ENCODE measurements at regions not wholly inside any gene's neighbourhood (a gene's known extent, or its start where the extent isn't known, plus 50 kb on each side); places are given as distances from the start of the nearest gene placed in this dataset.

- intact Hi-C loops (cut with DNase I) = no loop called here
- no peak overlapping the region for H3K4me3 ChIP-seq
- 88 to 93% methylated on average over 5 of the region's 5 CpGs for WGBS, 2 donors
- no peaks in the 10 kb centered on the region for H3K36me3 ChIP-seq
- H3K4me1 ChIP-seq = peaks cover 0 to 7% (median 0%) of the 10 kb centered on the region in 4 donors
- H3K27ac ChIP-seq = no peak overlapping the region
- TF ChIP-seq EP300 (IDR thresholded peaks at IDR 0.05) (no peak), CTCF (IDR thresholded peaks at IDR 0.05) (no peak), POLR2A (IDR thresholded peaks at IDR 0.05) (no peak), POLR2AphosphoS5 (IDR thresholded peaks at IDR 0.05) (no peak)
- no peaks in the 10 kb centered on the region for H3K27me3 ChIP-seq
- peaks cover 0 to 4% (median 0%) of the 10 kb centered on the region in 4 donors for H3K9me3 ChIP-seq
- DNase-seq = no peak
Measured at GRCh38 chr1:214846276-214846675, 236.3 kb upstream of the KCNK2 start.

GRCh38 chr1:214847071-214847810 lies 235.3 kb upstream of the KCNK2 start:
- Histone ChIP-seq H3K4me1 (peaks cover 0 to 7% (median 0%) of the 10 kb centered on the region in 4 donors), H3K36me3 (no peaks in the 10 kb centered on the region), H3K4me3 (no peak overlapping the region), H3K27me3 (no peaks in the 10 kb centered on the region), H3K27ac (no peak overlapping the region), H3K9me3 (peaks cover 0 to 4% (median 0%) of the 10 kb centered on the region in 4 donors)
- TF ChIP-seq POLR2AphosphoS5 (IDR thresholded peaks at IDR 0.05) (no peak), POLR2A (IDR thresholded peaks at IDR 0.05) (no peak), CTCF (IDR thresholded peaks at IDR 0.05) (no peak), EP300 (IDR thresholded peaks at IDR 0.05) (no peak)
- WGBS, 2 donors = 54 to 57% methylated on average over 7 of the region's 7 CpGs
- DNase-seq = no peak
- intact Hi-C loops (cut with DNase I) = no loop called here

- Histone ChIP-seq H3K27me3 (no peaks in the 10 kb centered on the region), H3K36me3 (no peaks in the 10 kb centered on the region), H3K27ac (no peak overlapping the region), H3K4me3 (no peak overlapping the region), H3K9me3 (peaks cover 0 to 4% (median 0%) of the 10 kb centered on the region in 4 donors), H3K4me1 (peaks cover 0 to 7% (median 0%) of the 10 kb centered on the region in 4 donors)
- TF ChIP-seq EP300 (IDR thresholded peaks at IDR 0.05) (no peak), CTCF (IDR thresholded peaks at IDR 0.05) (no peak), POLR2A (IDR thresholded peaks at IDR 0.05) (no peak), POLR2AphosphoS5 (IDR thresholded peaks at IDR 0.05) (no peak)
- DNase-seq = no peak
- WGBS, 2 donors = 66 to 68% methylated on average over 2 of the region's 2 CpGs
- intact Hi-C loops (cut with DNase I) = no loop called here
Measured at GRCh38 chr1:214848101-214848500, 234.4 kb upstream of the KCNK2 start.

- H3K27me3 ChIP-seq = no peaks in the 10 kb centered on the region
- intact Hi-C loops (cut with DNase I) = no loop called here
- DNase-seq = no peak
- peaks cover 0 to 7% (median 0%) of the 10 kb centered on the region in 4 donors for H3K4me1 ChIP-seq
- no peak overlapping the region for H3K27ac ChIP-seq
- 91% methylated on average over 3 of the region's 3 CpGs for WGBS, 2 donors
- H3K9me3 ChIP-seq = peaks cover 0 to 4% (median 0%) of the 10 kb centered on the region in 4 donors
- no peaks in the 10 kb centered on the region for H3K36me3 ChIP-seq
- TF ChIP-seq POLR2AphosphoS5 (IDR thresholded peaks at IDR 0.05) (no peak), POLR2A (IDR thresholded peaks at IDR 0.05) (no peak), CTCF (IDR thresholded peaks at IDR 0.05) (no peak), EP300 (IDR thresholded peaks at IDR 0.05) (no peak)
- no peak overlapping the region for H3K4me3 ChIP-seq
Measured at GRCh38 chr1:214850432-214851050, 232.0 kb upstream of the KCNK2 start.

All from sigmoid colon (tissue), 6 donors.